H9 (cell line): ENCODE measurements at regions not wholly inside any gene's neighbourhood (a gene's known extent, or its start where the extent isn't known, plus 50 kb on each side); places are given as distances from the start of the nearest gene placed in this dataset.

Source experiments
- DNase-seq: peaks from one replicate; pipeline ENCODE4 v3.0.0-alpha.2; 2017
- H2AFZ ChIP-seq: one replicate; pipeline ENCODE4 v1.6.1; 2013; ENCODE audit warnings: mild to moderate bottlenecking, low read length, control low read depth, moderate library complexity
- H2AK5ac ChIP-seq: 2 replicates; pipeline ENCODE4 v1.6.1; 2013; ENCODE audit warnings: low read length, control low read depth, mixed read lengths; ENCODE audit not compliant: insufficient read length
- H2BK120ac ChIP-seq: one replicate; pipeline ENCODE4 v1.6.1; 2013; ENCODE audit warnings: low read depth, mild to moderate bottlenecking, low read length, control low read depth, inconsistent platforms; ENCODE audit not compliant: poor library complexity, severe bottlenecking
- H2BK12ac ChIP-seq: 2 replicates; pipeline ENCODE4 v1.6.1; 2013; ENCODE audit warnings: low read length, control low read depth, mixed read lengths, low read depth; ENCODE audit not compliant: insufficient read length
- H2BK15ac ChIP-seq: 2 replicates; pipeline ENCODE4 v1.6.1; 2013; ENCODE audit warnings: low read depth, low read length, control low read depth
- H2BK20ac ChIP-seq: one replicate; pipeline ENCODE4 v1.6.1; 2013; ENCODE audit warnings: low read depth, mild to moderate bottlenecking, low read length, control low read depth, inconsistent platforms; ENCODE audit not compliant: poor library complexity, severe bottlenecking
- H2BK5ac ChIP-seq: 2 replicates; pipeline ENCODE4 v1.6.1; 2013; ENCODE audit warnings: low read length, control low read depth, mixed read lengths; ENCODE audit not compliant: insufficient read length
- H3K14ac ChIP-seq: 2 replicates; pipeline ENCODE4 v1.6.1; 2013; ENCODE audit warnings: low read length, control low read depth; ENCODE audit not compliant: insufficient read depth
- H3K18ac ChIP-seq: 2 replicates; pipeline ENCODE4 v1.6.1; 2013; ENCODE audit warnings: low read depth, mild to moderate bottlenecking, mixed read lengths, low read length, control low read depth; ENCODE audit not compliant: insufficient read length
- H3K23ac ChIP-seq: 2 replicates; pipeline ENCODE4 v1.6.1; 2013; ENCODE audit warnings: low read length, control low read depth, mixed read lengths, low read depth; ENCODE audit not compliant: insufficient read length
- H3K23me2 ChIP-seq: 2 replicates; pipeline ENCODE4 v1.6.1; 2013; ENCODE audit warnings: low read depth, mild to moderate bottlenecking, mixed read lengths, low read length, control low read depth; ENCODE audit not compliant: insufficient read length, poor library complexity, severe bottlenecking
- H3K27ac ChIP-seq: 2 replicates; pipeline ENCODE4 v1.5.1; 2013; ENCODE audit warnings: low read length, control low read depth, mixed read lengths, low read depth; ENCODE audit not compliant: insufficient read length
- H3K27me3 ChIP-seq: 2 replicates; pipeline ENCODE4 v1.6.1; 2013; ENCODE audit warnings: low read length, control low read depth, inconsistent platforms; ENCODE audit not compliant: insufficient read depth
- H3K4ac ChIP-seq: 2 replicates; pipeline ENCODE4 v1.6.1; 2013; ENCODE audit warnings: low read depth, mild to moderate bottlenecking, control low read depth, inconsistent platforms, low read length, moderate library complexity
- H3K4me1 ChIP-seq: 2 replicates; pipeline ENCODE4 v1.6.1; 2013; ENCODE audit warnings: low read length, control low read depth, inconsistent platforms; ENCODE audit not compliant: insufficient read depth
- H3K4me2 ChIP-seq: 2 replicates; pipeline ENCODE4 v1.6.1; 2013; ENCODE audit warnings: low read length, control low read depth, mixed read lengths; ENCODE audit not compliant: insufficient read length, insufficient read depth
- H3K56ac ChIP-seq: 2 replicates; pipeline ENCODE4 v1.6.1; 2013; ENCODE audit warnings: low read depth, mild to moderate bottlenecking, mixed read lengths, low read length, control low read depth; ENCODE audit not compliant: insufficient read length
- H3K79me1 ChIP-seq: 2 replicates; pipeline ENCODE4 v1.6.1; 2013; ENCODE audit warnings: low read depth, mild to moderate bottlenecking, moderate library complexity, low read length, control low read depth, inconsistent platforms; ENCODE audit not compliant: insufficient read depth, poor library complexity, severe bottlenecking
- H3K79me2 ChIP-seq: 2 replicates; pipeline ENCODE4 v1.6.1; 2013; ENCODE audit warnings: low read length, control low read depth, inconsistent platforms; ENCODE audit not compliant: insufficient read depth
- H3K9ac ChIP-seq: 2 replicates; pipeline ENCODE4 v1.6.1; 2013; ENCODE audit warnings: low read length, control low read depth, mixed read lengths; ENCODE audit not compliant: insufficient read length; ENCODE audit errors: extremely low read depth
- H3K9me3 ChIP-seq: one replicate; pipeline ENCODE4 v1.6.1; 2013; ENCODE audit warnings: low read depth, low read length, inconsistent platforms; ENCODE audit not compliant: control insufficient read depth
- H3T11ph ChIP-seq: one replicate; pipeline ENCODE4 v1.6.1; 2013; ENCODE audit warnings: mild to moderate bottlenecking, low read length, control low read depth, inconsistent platforms
- H4K20me1 ChIP-seq: one replicate; pipeline ENCODE4 v1.6.1; 2013; ENCODE audit not compliant: control insufficient read depth, insufficient read length, insufficient read depth
- H4K5ac ChIP-seq: 2 replicates; pipeline ENCODE4 v1.6.1; 2013; ENCODE audit warnings: low read depth, mild to moderate bottlenecking, mixed read lengths, low read length, control low read depth; ENCODE audit not compliant: insufficient read length
- H4K8ac ChIP-seq: replicated peaks from 2 replicates; pipeline ENCODE4 v1.6.1; 2013; ENCODE audit warnings: low read length, control low read depth, mixed read lengths, low read depth; ENCODE audit not compliant: insufficient read length
- H4K91ac ChIP-seq: 2 replicates; pipeline ENCODE4 v1.6.1; 2013; ENCODE audit warnings: low read depth, mild to moderate bottlenecking, moderate library complexity, mixed read lengths, low read length, control low read depth; ENCODE audit not compliant: insufficient read length
- H3K27ac Mint-ChIP-seq, 3 experiments: 2 replicates in 2 of 3; 3 replicates in 1 of 3; pipeline ENCODE4 v1.8.0; 2020 to 2021; ENCODE audit warnings: mixed read lengths in 3 of 3, mild to moderate bottlenecking in 1 of 3, moderate library complexity in 1 of 3
- H3K27me3 Mint-ChIP-seq: 2 replicates; pipeline ENCODE4 v1.8.0; 2021; ENCODE audit warnings: low read depth, mild to moderate bottlenecking, moderate library complexity, mixed read lengths
- H3K36me3 Mint-ChIP-seq, 3 experiments: 2 replicates in 2 of 3; 3 replicates in 1 of 3; pipeline ENCODE4 v1.8.0; 2020 to 2021; ENCODE audit warnings: low read depth in 3 of 3, mixed read lengths in 3 of 3; ENCODE audit not compliant: insufficient read depth in 1 of 3
- H3K4me1 Mint-ChIP-seq, 2 experiments: 2 replicates each; pipeline ENCODE4 v1.8.0; 2020; ENCODE audit warnings: mixed read lengths in 2 of 2
- H3K4me3 Mint-ChIP-seq, 2 experiments: 2 replicates in 1 of 2; 3 replicates in 1 of 2; pipeline ENCODE4 v1.8.0; 2020 to 2021; ENCODE audit warnings: mild to moderate bottlenecking in 2 of 2, mixed read lengths in 2 of 2, moderate library complexity in 1 of 2
- H3K9me3 Mint-ChIP-seq, 2 experiments: 2 replicates in 1 of 2; 3 replicates in 1 of 2; pipeline ENCODE4 v1.8.0; 2020; ENCODE audit warnings: mild to moderate bottlenecking in 2 of 2, mixed read lengths in 2 of 2, moderate library complexity in 1 of 2
- WGBS: extraction: QIAGEN DNeasy Blood & Tissue Kit; methylation state at CpG from one replicate; pipeline ENCODE4 v1.1.7; 2013; ENCODE audit warnings: missing lambda C conversion rate, low lambda C conversion rate, mixed read lengths; ENCODE audit not compliant: insufficient read length; ENCODE audit errors: extremely low coverage; 5-methylcytosine and 5-hydroxymethylcytosine counted together
- TF ChIP-seq, protein P1 (sequence below): fragments of 200-600 bp; sonication (generic); conservative IDR thresholded peaks from 3 replicates; pipeline ENCODE4 v1.8.0; 2021; ENCODE audit warnings: antibody characterized with exemption, mild to moderate bottlenecking

DNA sequence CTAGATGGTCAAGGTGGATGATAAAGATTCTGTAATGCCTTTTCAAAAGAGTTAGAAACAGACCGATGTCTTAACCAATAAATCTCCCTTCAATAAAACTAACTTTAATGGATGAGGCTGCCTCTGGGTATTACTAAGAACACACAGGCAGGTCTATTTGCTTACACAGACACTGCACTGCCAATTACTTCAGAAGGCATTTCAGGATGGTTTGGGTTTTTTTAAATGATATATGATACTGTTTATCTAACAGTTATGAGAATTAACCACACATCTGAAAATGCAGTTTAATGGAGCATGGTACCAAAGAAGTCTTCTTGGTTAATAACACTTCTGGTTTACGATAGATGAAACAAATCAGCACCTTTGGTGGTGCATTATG lies 367.9 kb upstream of the GRAMD2B start:
- Histone ChIP-seq H3T11ph (no peak overlapping the region), H2AK5ac (no peak overlapping the region), H3K9ac (no peak overlapping the region), H3K79me2 (no peaks in the 10 kb centered on the region), H3K27me3 (no peaks in the 10 kb centered on the region), H2BK12ac (no peak overlapping the region), H3K4ac (no peak overlapping the region), H2BK120ac (no peak overlapping the region), H2AFZ (no peak overlapping the region), H4K20me1 (no peaks in the 10 kb centered on the region), H3K23me2 (no peaks in the 10 kb centered on the region), H3K9me3 (no peaks in the 10 kb centered on the region), H2BK15ac (no peak overlapping the region), H4K5ac (no peak overlapping the region), H3K14ac (no peak overlapping the region), H3K27ac (peak overlapping the region; percentile 53), H4K8ac (no peak overlapping the region), H3K4me1 (peaks cover 5% of the 10 kb centered on the region; the same call in 1 of the 2 replicates), H2BK5ac (no peak overlapping the region), H3K79me1 (no peaks in the 10 kb centered on the region), H3K23ac (no peak overlapping the region), H3K18ac (no peak overlapping the region), H3K4me2 (no peak overlapping the region), H4K91ac (no peak overlapping the region), H3K56ac (no peak overlapping the region), H2BK20ac (no peak overlapping the region)
- Mint-ChIP-seq H3K27me3 (no peaks in the 10 kb centered on the region; the same call in 1 of the 2 replicates), H3K9me3 (peaks cover 10 to 15% of the 10 kb centered on the region in 2 experiments), H3K36me3 (peaks cover 10 to 19% (median 17%) of the 10 kb centered on the region in 3 experiments), H3K4me3 (no peak overlapping the region), H3K4me1 (peaks cover 39% of the 10 kb centered on the region in 2 experiments), H3K27ac (peak overlapping the region in 2 of 3 experiments; percentile 91 to 95; a peak in 4 of 7 replicates)
- TF ChIP-seq, protein P1, sequence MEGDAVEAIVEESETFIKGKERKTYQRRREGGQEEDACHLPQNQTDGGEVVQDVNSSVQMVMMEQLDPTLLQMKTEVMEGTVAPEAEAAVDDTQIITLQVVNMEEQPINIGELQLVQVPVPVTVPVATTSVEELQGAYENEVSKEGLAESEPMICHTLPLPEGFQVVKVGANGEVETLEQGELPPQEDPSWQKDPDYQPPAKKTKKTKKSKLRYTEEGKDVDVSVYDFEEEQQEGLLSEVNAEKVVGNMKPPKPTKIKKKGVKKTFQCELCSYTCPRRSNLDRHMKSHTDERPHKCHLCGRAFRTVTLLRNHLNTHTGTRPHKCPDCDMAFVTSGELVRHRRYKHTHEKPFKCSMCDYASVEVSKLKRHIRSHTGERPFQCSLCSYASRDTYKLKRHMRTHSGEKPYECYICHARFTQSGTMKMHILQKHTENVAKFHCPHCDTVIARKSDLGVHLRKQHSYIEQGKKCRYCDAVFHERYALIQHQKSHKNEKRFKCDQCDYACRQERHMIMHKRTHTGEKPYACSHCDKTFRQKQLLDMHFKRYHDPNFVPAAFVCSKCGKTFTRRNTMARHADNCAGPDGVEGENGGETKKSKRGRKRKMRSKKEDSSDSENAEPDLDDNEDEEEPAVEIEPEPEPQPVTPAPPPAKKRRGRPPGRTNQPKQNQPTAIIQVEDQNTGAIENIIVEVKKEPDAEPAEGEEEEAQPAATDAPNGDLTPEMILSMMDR = no peak
- no peak for DNase-seq
- WGBS = no CpG with 5 or more reads among the region's 2 CpGs
